K562 (cell line): ENCODE measurements at regions not wholly inside any gene's neighbourhood (a gene's known extent, or its start where the extent isn't known, plus 50 kb on each side); places are given as distances from the start of the nearest gene placed in this dataset.

Experiments used
- ETS2 ChIP-seq: IDR thresholded peaks from 2 replicates; pipeline ENCODE4 v1.6.1; 2016; ENCODE audit warnings: borderline replicate concordance, missing genetic modification characterization, mild to moderate bottlenecking, moderate library complexity, missing compliant biosample characterization; ENCODE audit not compliant: poor library complexity, severe bottlenecking
- HOXB6 ChIP-seq: fragments of 250-450 bp; sonication (Bioruptor Pico); IDR thresholded peaks from 2 replicates; pipeline ENCODE4 v1.5.1; 2022; ENCODE audit warnings: mild to moderate bottlenecking, borderline replicate concordance
- KAT7 ChIP-seq: sonication (generic); formaldehyde crosslinking; IDR thresholded peaks from 2 replicates; pipeline ENCODE4 v1.8.0; 2022; ENCODE audit warnings: missing genetic modification reagents, mild to moderate bottlenecking, borderline replicate concordance
- NFATC3 ChIP-seq: fragments of 450-650 bp; IDR thresholded peaks from 2 replicates; pipeline ENCODE4 v1.6.1; 2017; ENCODE audit warnings: mild to moderate bottlenecking
- PCBP2 ChIP-seq: fragments of 200-400 bp; formaldehyde crosslinking; IDR thresholded peaks from 2 replicates; pipeline ENCODE4 v1.6.1; 2018; ENCODE audit warnings: low read length, low read depth, mild to moderate bottlenecking, moderate library complexity; ENCODE audit not compliant: poor library complexity, severe bottlenecking
- ZNF146 ChIP-seq: IDR thresholded peaks from one replicate; pipeline ENCODE4 v1.6.1; 2018; ENCODE audit warnings: missing compliant biosample characterization; ENCODE audit not compliant: unreplicated experiment
- TF ChIP-seq, protein P1 (sequence below): fragments of 250-450 bp; sonication (Bioruptor Pico); IDR thresholded peaks from 2 replicates; pipeline ENCODE4 v1.6.1; 2021; ENCODE audit warnings: mild to moderate bottlenecking
- TF ChIP-seq, protein P2 (sequence below): fragments of 200-600 bp; sonication (generic); IDR thresholded peaks from one replicate; pipeline ENCODE4 v1.6.1; 2012; ENCODE audit warnings: mild to moderate bottlenecking, low read depth, low read length, inconsistent platforms
- TF ChIP-seq, protein P3 (sequence below): fragments of 450-650 bp; IDR thresholded peaks from 2 replicates; pipeline ENCODE4 v1.6.1; 2017; ENCODE audit warnings: antibody characterized with exemption
- TF ChIP-seq, protein P4 (sequence below): fragments of 250-450 bp; sonication (Bioruptor Pico); IDR thresholded peaks from 2 replicates; pipeline ENCODE4 v1.4.0; 2020; ENCODE audit warnings: mild to moderate bottlenecking, moderate library complexity, borderline replicate concordance

DNA sequence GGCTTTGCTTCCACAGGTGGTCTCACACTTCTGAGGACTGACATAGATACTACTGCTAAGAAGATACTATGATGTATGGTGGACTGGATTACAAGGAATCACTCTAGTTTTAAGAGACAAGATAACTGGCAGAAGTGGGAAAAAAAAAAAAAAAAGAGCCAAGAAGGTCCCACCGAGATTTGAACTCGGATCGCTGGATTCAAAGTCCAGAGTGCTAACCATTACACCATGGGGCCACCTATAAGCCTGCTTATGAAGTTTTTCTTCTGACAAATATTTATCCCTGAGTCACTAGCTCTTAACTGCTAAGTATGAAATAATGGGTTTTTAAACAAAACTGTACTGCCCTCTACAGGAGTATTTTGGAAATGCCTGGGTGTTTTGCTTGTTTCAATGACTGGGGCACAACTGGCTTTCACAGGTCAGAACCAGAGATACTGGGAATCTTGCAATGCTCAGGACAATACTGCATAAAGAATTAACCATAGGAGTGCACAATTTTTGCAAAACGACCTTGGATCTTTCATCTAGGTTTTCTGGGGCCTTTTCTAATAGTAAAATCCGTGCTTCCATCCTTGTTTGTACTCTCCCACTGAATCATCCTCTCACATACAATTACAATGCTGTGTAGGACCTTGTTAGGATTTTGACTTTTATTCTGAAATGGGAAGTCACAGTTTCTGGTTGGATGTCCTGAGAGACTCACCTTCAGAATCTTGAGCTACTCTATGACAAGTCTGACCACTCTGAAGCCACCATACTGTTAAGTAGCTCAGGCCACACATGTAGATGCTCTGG lies 116.3 kb downstream of the OR2B2 start (continued):
- TF ChIP-seq ZNF146 (CRISPR knock-in tag): no peak
- no peak for TF ChIP-seq HOXB6
- TF ChIP-seq, protein P1, sequence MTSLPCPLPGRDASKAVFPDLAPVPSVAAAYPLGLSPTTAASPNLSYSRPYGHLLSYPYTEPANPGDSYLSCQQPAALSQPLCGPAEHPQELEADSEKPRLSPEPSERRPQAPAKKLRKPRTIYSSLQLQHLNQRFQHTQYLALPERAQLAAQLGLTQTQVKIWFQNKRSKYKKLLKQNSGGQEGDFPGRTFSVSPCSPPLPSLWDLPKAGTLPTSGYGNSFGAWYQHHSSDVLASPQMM (CRISPR knock-in tag): no peak
- TF ChIP-seq, protein P2, sequence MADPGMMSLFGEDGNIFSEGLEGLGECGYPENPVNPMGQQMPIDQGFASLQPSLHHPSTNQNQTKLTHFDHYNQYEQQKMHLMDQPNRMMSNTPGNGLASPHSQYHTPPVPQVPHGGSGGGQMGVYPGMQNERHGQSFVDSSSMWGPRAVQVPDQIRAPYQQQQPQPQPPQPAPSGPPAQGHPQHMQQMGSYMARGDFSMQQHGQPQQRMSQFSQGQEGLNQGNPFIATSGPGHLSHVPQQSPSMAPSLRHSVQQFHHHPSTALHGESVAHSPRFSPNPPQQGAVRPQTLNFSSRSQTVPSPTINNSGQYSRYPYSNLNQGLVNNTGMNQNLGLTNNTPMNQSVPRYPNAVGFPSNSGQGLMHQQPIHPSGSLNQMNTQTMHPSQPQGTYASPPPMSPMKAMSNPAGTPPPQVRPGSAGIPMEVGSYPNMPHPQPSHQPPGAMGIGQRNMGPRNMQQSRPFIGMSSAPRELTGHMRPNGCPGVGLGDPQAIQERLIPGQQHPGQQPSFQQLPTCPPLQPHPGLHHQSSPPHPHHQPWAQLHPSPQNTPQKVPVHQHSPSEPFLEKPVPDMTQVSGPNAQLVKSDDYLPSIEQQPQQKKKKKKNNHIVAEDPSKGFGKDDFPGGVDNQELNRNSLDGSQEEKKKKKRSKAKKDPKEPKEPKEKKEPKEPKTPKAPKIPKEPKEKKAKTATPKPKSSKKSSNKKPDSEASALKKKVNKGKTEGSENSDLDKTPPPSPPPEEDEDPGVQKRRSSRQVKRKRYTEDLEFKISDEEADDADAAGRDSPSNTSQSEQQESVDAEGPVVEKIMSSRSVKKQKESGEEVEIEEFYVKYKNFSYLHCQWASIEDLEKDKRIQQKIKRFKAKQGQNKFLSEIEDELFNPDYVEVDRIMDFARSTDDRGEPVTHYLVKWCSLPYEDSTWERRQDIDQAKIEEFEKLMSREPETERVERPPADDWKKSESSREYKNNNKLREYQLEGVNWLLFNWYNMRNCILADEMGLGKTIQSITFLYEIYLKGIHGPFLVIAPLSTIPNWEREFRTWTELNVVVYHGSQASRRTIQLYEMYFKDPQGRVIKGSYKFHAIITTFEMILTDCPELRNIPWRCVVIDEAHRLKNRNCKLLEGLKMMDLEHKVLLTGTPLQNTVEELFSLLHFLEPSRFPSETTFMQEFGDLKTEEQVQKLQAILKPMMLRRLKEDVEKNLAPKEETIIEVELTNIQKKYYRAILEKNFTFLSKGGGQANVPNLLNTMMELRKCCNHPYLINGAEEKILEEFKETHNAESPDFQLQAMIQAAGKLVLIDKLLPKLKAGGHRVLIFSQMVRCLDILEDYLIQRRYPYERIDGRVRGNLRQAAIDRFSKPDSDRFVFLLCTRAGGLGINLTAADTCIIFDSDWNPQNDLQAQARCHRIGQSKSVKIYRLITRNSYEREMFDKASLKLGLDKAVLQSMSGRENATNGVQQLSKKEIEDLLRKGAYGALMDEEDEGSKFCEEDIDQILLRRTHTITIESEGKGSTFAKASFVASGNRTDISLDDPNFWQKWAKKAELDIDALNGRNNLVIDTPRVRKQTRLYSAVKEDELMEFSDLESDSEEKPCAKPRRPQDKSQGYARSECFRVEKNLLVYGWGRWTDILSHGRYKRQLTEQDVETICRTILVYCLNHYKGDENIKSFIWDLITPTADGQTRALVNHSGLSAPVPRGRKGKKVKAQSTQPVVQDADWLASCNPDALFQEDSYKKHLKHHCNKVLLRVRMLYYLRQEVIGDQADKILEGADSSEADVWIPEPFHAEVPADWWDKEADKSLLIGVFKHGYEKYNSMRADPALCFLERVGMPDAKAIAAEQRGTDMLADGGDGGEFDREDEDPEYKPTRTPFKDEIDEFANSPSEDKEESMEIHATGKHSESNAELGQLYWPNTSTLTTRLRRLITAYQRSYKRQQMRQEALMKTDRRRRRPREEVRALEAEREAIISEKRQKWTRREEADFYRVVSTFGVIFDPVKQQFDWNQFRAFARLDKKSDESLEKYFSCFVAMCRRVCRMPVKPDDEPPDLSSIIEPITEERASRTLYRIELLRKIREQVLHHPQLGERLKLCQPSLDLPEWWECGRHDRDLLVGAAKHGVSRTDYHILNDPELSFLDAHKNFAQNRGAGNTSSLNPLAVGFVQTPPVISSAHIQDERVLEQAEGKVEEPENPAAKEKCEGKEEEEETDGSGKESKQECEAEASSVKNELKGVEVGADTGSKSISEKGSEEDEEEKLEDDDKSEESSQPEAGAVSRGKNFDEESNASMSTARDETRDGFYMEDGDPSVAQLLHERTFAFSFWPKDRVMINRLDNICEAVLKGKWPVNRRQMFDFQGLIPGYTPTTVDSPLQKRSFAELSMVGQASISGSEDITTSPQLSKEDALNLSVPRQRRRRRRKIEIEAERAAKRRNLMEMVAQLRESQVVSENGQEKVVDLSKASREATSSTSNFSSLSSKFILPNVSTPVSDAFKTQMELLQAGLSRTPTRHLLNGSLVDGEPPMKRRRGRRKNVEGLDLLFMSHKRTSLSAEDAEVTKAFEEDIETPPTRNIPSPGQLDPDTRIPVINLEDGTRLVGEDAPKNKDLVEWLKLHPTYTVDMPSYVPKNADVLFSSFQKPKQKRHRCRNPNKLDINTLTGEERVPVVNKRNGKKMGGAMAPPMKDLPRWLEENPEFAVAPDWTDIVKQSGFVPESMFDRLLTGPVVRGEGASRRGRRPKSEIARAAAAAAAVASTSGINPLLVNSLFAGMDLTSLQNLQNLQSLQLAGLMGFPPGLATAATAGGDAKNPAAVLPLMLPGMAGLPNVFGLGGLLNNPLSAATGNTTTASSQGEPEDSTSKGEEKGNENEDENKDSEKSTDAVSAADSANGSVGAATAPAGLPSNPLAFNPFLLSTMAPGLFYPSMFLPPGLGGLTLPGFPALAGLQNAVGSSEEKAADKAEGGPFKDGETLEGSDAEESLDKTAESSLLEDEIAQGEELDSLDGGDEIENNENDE: no peak
- TF ChIP-seq, protein P3, sequence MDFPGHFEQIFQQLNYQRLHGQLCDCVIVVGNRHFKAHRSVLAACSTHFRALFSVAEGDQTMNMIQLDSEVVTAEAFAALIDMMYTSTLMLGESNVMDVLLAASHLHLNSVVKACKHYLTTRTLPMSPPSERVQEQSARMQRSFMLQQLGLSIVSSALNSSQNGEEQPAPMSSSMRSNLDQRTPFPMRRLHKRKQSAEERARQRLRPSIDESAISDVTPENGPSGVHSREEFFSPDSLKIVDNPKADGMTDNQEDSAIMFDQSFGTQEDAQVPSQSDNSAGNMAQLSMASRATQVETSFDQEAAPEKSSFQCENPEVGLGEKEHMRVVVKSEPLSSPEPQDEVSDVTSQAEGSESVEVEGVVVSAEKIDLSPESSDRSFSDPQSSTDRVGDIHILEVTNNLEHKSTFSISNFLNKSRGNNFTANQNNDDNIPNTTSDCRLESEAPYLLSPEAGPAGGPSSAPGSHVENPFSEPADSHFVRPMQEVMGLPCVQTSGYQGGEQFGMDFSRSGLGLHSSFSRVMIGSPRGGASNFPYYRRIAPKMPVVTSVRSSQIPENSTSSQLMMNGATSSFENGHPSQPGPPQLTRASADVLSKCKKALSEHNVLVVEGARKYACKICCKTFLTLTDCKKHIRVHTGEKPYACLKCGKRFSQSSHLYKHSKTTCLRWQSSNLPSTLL: peak; percentile 86
- TF ChIP-seq, protein P4, sequence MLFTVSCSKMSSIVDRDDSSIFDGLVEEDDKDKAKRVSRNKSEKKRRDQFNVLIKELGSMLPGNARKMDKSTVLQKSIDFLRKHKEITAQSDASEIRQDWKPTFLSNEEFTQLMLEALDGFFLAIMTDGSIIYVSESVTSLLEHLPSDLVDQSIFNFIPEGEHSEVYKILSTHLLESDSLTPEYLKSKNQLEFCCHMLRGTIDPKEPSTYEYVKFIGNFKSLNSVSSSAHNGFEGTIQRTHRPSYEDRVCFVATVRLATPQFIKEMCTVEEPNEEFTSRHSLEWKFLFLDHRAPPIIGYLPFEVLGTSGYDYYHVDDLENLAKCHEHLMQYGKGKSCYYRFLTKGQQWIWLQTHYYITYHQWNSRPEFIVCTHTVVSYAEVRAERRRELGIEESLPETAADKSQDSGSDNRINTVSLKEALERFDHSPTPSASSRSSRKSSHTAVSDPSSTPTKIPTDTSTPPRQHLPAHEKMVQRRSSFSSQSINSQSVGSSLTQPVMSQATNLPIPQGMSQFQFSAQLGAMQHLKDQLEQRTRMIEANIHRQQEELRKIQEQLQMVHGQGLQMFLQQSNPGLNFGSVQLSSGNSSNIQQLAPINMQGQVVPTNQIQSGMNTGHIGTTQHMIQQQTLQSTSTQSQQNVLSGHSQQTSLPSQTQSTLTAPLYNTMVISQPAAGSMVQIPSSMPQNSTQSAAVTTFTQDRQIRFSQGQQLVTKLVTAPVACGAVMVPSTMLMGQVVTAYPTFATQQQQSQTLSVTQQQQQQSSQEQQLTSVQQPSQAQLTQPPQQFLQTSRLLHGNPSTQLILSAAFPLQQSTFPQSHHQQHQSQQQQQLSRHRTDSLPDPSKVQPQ (CRISPR knock-in tag): no peak
- TF ChIP-seq PCBP2: no peak
- TF ChIP-seq ETS2 (tag): no peak
- no peak for TF ChIP-seq KAT7 (CRISPR knock-in tag)
- TF ChIP-seq NFATC3: no peak
